H1 (cell line): ENCODE measurements at regions not wholly inside any gene's neighbourhood (a gene's known extent, or its start where the extent isn't known, plus 50 kb on each side); places are given as distances from the start of the nearest gene placed in this dataset.

Experiments
- CTCF ChIA-PET: fragments of 300-600 bp; sonication (Branson Sonifier 250); formaldehyde crosslinking; loops from one replicate; lab custom pipeline; 2021; ENCODE audit not compliant: partially characterized antibody; lab: Charles Lee
- POLR2A ChIA-PET: fragments of 300-600 bp; sonication (Branson Sonifier 250); formaldehyde crosslinking; loops from one replicate; lab custom pipeline; 2021; ENCODE audit warnings: inconsistent platforms; ENCODE audit not compliant: partially characterized antibody; lab: Charles Lee
- DNase-seq, 2 experiments: peaks; one replicate each; pipeline versions ENCODE4 v3.0.0 to v3.0.0-alpha.2; 2010 to 2022; ENCODE audit warnings: low spot score in 2 of 2, low read depth in 1 of 2, mixed read lengths in 1 of 2
- FAIRE-seq: peaks from 2 replicates; lab custom pipeline; 2011; peaks lifted over from hg19 to GRCh38; lab: Jason Lieb, UNC
- H2AFZ ChIP-seq: 2 replicates; pipeline ENCODE4 v1.8.1; 2012; ENCODE audit warnings: low read length, inconsistent platforms
- H2AK5ac ChIP-seq: 2 replicates; pipeline ENCODE4 v1.6.1; 2013; ENCODE audit warnings: low read depth, low read length
- H2BK120ac ChIP-seq: replicated peaks from 2 replicates; pipeline ENCODE3; 2013; ENCODE audit warnings: low read depth, low read length, inconsistent platforms
- H2BK12ac ChIP-seq: 2 replicates; pipeline ENCODE4 v1.6.1; 2013; ENCODE audit warnings: low read depth, low read length
- H2BK15ac ChIP-seq: 2 replicates; pipeline ENCODE4 v1.6.1; 2013; ENCODE audit warnings: low read length
- H2BK20ac ChIP-seq: 2 replicates; pipeline ENCODE4 v1.6.1; 2013; ENCODE audit warnings: low read length
- H2BK5ac ChIP-seq: 2 replicates; pipeline ENCODE4 v1.6.1; 2013; ENCODE audit warnings: low read depth, low read length
- H3K14ac ChIP-seq: 2 replicates; pipeline ENCODE4 v1.6.1; 2013; ENCODE audit warnings: inconsistent platforms; ENCODE audit not compliant: insufficient read length
- H3K18ac ChIP-seq: 2 replicates; pipeline ENCODE4 v1.6.1; 2013; ENCODE audit warnings: low read length; ENCODE audit errors: extremely low read depth
- H3K23ac ChIP-seq: 2 replicates; pipeline ENCODE4 v1.6.1; 2013; ENCODE audit warnings: inconsistent platforms; ENCODE audit not compliant: insufficient read length
- H3K23me2 ChIP-seq: 2 replicates; pipeline ENCODE4 v1.6.1; 2013; ENCODE audit warnings: low read depth, low read length
- H3K27ac ChIP-seq: 2 replicates; pipeline ENCODE4 v1.6.1; 2011; ENCODE audit warnings: low read depth, low read length, inconsistent platforms
- H3K27me3 ChIP-seq, 4 experiments: replicated peaks in 1 of 4; 1 replicate in 1 of 4; 2 replicates in 3 of 4; pipeline versions ENCODE4 v1.6.1 to v1.8.1; 2011 to 2013; ENCODE audit warnings: low read length in 3 of 4, mild to moderate bottlenecking in 3 of 4, inconsistent platforms in 2 of 4, mixed read lengths in 2 of 4, moderate library complexity in 1 of 4; ENCODE audit not compliant: control insufficient read depth in 3 of 4, insufficient read depth in 3 of 4; ENCODE audit errors: extremely low read depth in 1 of 4
- H3K36me3 ChIP-seq, 4 experiments: 2 replicates each; pipeline versions ENCODE4 v1.6.1 to v1.8.1; 2011 to 2013; ENCODE audit warnings: mild to moderate bottlenecking in 4 of 4, low read length in 3 of 4, moderate library complexity in 2 of 4, control low read depth in 1 of 4, inconsistent platforms in 1 of 4; ENCODE audit not compliant: insufficient read depth in 4 of 4, control insufficient read depth in 2 of 4
- H3K4ac ChIP-seq: replicated peaks from 2 replicates; pipeline ENCODE3; 2013; ENCODE audit warnings: low read length, low read depth, mixed read lengths, inconsistent platforms; ENCODE audit not compliant: insufficient read length
- H3K4me1 ChIP-seq, 4 experiments: replicated peaks in 1 of 4; 1 replicate in 1 of 4; 2 replicates in 3 of 4; pipeline versions ENCODE4 v1.6.1 to v1.8.1; 2011 to 2013; ENCODE audit warnings: low read length in 3 of 4, inconsistent platforms in 2 of 4, mixed read lengths in 1 of 4; ENCODE audit not compliant: insufficient read depth in 4 of 4, control insufficient read depth in 3 of 4
- H3K4me2 ChIP-seq, 2 experiments: 2 replicates each; pipeline versions ENCODE4 v1.6.1 to v1.8.1; 2011 to 2013; ENCODE audit warnings: low read depth in 2 of 2, low read length in 2 of 2, control low read depth in 1 of 2, inconsistent platforms in 1 of 2, mild to moderate bottlenecking in 1 of 2; ENCODE audit not compliant: insufficient read depth in 1 of 2
- H3K4me3 ChIP-seq, 4 experiments: fragments of 200-600, 300-600 bp in 1 of 4; sonication (generic), shearing (Covaris generic), sonication (Bioruptor Twin) in 1 of 4; 2 replicates each; pipeline versions ENCODE4 v1.5.1 to v1.8.1; 2011 to 2016; ENCODE audit warnings: low read length in 4 of 4, low read depth in 3 of 4, control low read depth in 2 of 4, inconsistent platforms in 2 of 4, mild to moderate bottlenecking in 2 of 4, mixed read lengths in 1 of 4, moderate library complexity in 1 of 4; ENCODE audit not compliant: insufficient read depth in 2 of 4; ENCODE audit errors: extremely low read depth in 1 of 4
- H3K56ac ChIP-seq: replicated peaks from 2 replicates; pipeline ENCODE3; 2013; ENCODE audit warnings: low read depth, mild to moderate bottlenecking, mixed read lengths, low read length, inconsistent platforms; ENCODE audit not compliant: insufficient read length
- H3K79me1 ChIP-seq: 2 replicates; pipeline ENCODE4 v1.6.1; 2013; ENCODE audit warnings: low read depth, low read length, control low read depth
- H3K79me2 ChIP-seq, 2 experiments: 2 replicates each; pipeline versions ENCODE4 v1.6.1 to v1.8.1; 2012 to 2013; ENCODE audit warnings: low read length in 2 of 2, mild to moderate bottlenecking in 2 of 2, inconsistent platforms in 1 of 2; ENCODE audit not compliant: insufficient read depth in 2 of 2, control insufficient read depth in 1 of 2
- H3K9ac ChIP-seq, 4 experiments: replicated peaks in 1 of 4; 1 replicate in 1 of 4; 2 replicates in 3 of 4; pipeline versions ENCODE4 v1.6.1 to v1.8.1; 2011 to 2013; ENCODE audit warnings: low read depth in 3 of 4, low read length in 3 of 4, control low read depth in 2 of 4, mild to moderate bottlenecking in 2 of 4, moderate library complexity in 2 of 4, inconsistent platforms in 1 of 4; ENCODE audit errors: extremely low read depth in 1 of 4
- H3K9me3 ChIP-seq, 2 experiments: 2 replicates each; pipeline versions ENCODE4 v1.6.1 to v1.8.1; 2012 to 2013; ENCODE audit warnings: mild to moderate bottlenecking in 2 of 2, moderate library complexity in 2 of 2, control low read depth in 1 of 2, inconsistent platforms in 1 of 2, low read depth in 1 of 2, low read length in 1 of 2, mixed read lengths in 1 of 2; ENCODE audit not compliant: insufficient read depth in 2 of 2
- H4K20me1 ChIP-seq, 2 experiments: replicated peaks in 1 of 2; 2 replicates each; pipeline versions ENCODE3 to v1.8.1; 2011 to 2013; ENCODE audit warnings: inconsistent platforms in 2 of 2, low read length in 2 of 2, mild to moderate bottlenecking in 1 of 2; ENCODE audit not compliant: insufficient read depth in 2 of 2, control insufficient read depth in 1 of 2
- H4K5ac ChIP-seq: 2 replicates; pipeline ENCODE4 v1.6.1; 2013; ENCODE audit warnings: low read length, low read depth, mixed read lengths, inconsistent platforms; ENCODE audit not compliant: insufficient read length
- H4K8ac ChIP-seq: 2 replicates; pipeline ENCODE4 v1.8.0; 2013; ENCODE audit warnings: mild to moderate bottlenecking, moderate library complexity, low read length, inconsistent platforms; ENCODE audit not compliant: insufficient read depth; ENCODE audit errors: extremely low read depth
- H4K91ac ChIP-seq: replicated peaks from 2 replicates; pipeline ENCODE3; 2013; ENCODE audit warnings: low read length, mixed read lengths, inconsistent platforms; ENCODE audit not compliant: insufficient read length
- ASH2L ChIP-seq: fragments of 200-600, 300-600 bp; sonication (generic); IDR thresholded peaks from one replicate; pipeline ENCODE4 v1.7.1; 2017; ENCODE audit warnings: low read length

- Histone ChIP-seq H2AK5ac (no peak overlapping the region), H3K4me1 (no peaks in the 10 kb centered on the region), H3K23me2 (no peaks in the 10 kb centered on the region), H3K27me3 (no peaks in the 10 kb centered on the region), H3K14ac (no peak overlapping the region), H3K4me3 (no peak overlapping the region), H3K56ac (no peak overlapping the region), H4K20me1 (no peaks in the 10 kb centered on the region), H3K4ac (no peak overlapping the region), H3K18ac (no peak overlapping the region), H4K5ac (no peak overlapping the region), H3K79me2 (no peaks in the 10 kb centered on the region), H2AFZ (no peak overlapping the region), H4K91ac (no peak overlapping the region), H3K27ac (no peak overlapping the region), H2BK15ac (no peak overlapping the region), H3K79me1 (no peaks in the 10 kb centered on the region), H3K4me2 (no peak overlapping the region), H2BK120ac (no peak overlapping the region), H3K9me3 (peaks cover 19 to 24% of the 10 kb centered on the region in 2 experiments), H2BK5ac (no peak overlapping the region), H4K8ac (no peak overlapping the region), H2BK20ac (no peak overlapping the region), H3K9ac (no peak overlapping the region), H2BK12ac (no peak overlapping the region), H3K36me3 (no peaks in the 10 kb centered on the region), H3K23ac (no peak overlapping the region)
- no peak for FAIRE-seq
- no peak for TF ChIP-seq ASH2L
- ChIA-PET POLR2A (no interaction called here), CTCF (interaction anchor here (1.1 to 3.5 kb wide), 5 partner anchors 10 to 298 kb away, joined by 3 to 21 read pairs (median 5); no protein-coding TSS in a partner anchor)
- no peak for DNase-seq
These were observed 218.6 kb upstream of the DMRTA1 start for GRCh38 chr9:22227986-22228385.
